Right lobe of liver (tissue), 6 donors: ENCODE measurements at regions not wholly inside any gene's neighbourhood (a gene's known extent, or its start where the extent isn't known, plus 50 kb on each side); places are given as distances from the start of the nearest gene placed in this dataset.

Experiments used
- ATAC-seq, 4 donors: fragments of 200-7000 bp; cut with Tn5 transposase; one replicate each; pipeline ENCODE4 v1.9.1; 2020; ENCODE audit warnings: mild to moderate bottlenecking in 4 of 4, moderate library complexity in 4 of 4
- DNase-seq, 3 donors: peaks; one replicate each; pipeline ENCODE4 v3.0.0-alpha.2; 2020
- H3K27ac ChIP-seq, 3 donors: fragments of 200-600 bp; one replicate each; pipeline ENCODE4 v1.8.0; 2022
- H3K27me3 ChIP-seq, 2 donors: fragments of 200-600 bp; one replicate each; pipeline ENCODE4 v1.8.0; 2022
- H3K36me3 ChIP-seq, 4 donors: fragments of 200-600 bp; sonication (generic) in 1 of 4; one replicate each; pipeline versions ENCODE4 v1.5.1 to v1.8.0; 2017 to 2022; ENCODE audit warnings: control low read depth in 1 of 4
- H3K4me1 ChIP-seq, 4 donors: fragments of 200-600 bp; sonication (generic) in 1 of 4; one replicate each; pipeline versions ENCODE4 v1.5.1 to v1.8.0; 2017 to 2022; ENCODE audit warnings: control low read depth in 1 of 4
- H3K4me3 ChIP-seq, 3 donors: fragments of 200-600 bp; one replicate each; pipeline ENCODE4 v1.8.0; 2022
- H3K9me3 ChIP-seq, 4 donors: fragments of 200-600 bp; sonication (generic) in 1 of 4; one replicate each; pipeline versions ENCODE4 v1.5.1 to v1.8.0; 2017 to 2022; ENCODE audit warnings: control low read depth in 1 of 4
- POLR2A ChIP-seq: fragments of 450-650 bp; IDR thresholded peaks from one replicate; pipeline ENCODE4 v1.6.1; 2017; ENCODE audit warnings: antibody characterized with exemption, mild to moderate bottlenecking
- WGBS: methylation state at CpG from one replicate; pipeline ENCODE4 v1.1.6; 2018; ENCODE audit warnings: low coverage, low lambda C conversion rate; ENCODE audit not compliant: insufficient coverage; ENCODE audit errors: missing lambda C conversion rate; 5-methylcytosine and 5-hydroxymethylcytosine counted together
- intact Hi-C, 2 donors: fragments of 100-400 bp; cut with DNase I; formaldehyde crosslinking; loops; one replicate each; pipeline versions ENCODE4 v1.11.2 to v1.14.1; 2022
- TF ChIP-seq, protein P1 (sequence below), 4 donors: fragments of 200-600 bp in 3 of 4; fragments of 450-650 bp in 1 of 4; IDR thresholded peaks; one replicate each; pipeline versions ENCODE4 v1.5.1 to v1.8.0; 2016 to 2022; ENCODE audit warnings: antibody characterized with exemption in 4 of 4, mild to moderate bottlenecking in 2 of 4
- donor health status: DM: no; HTN: yes; CAD: no.
- donor health status: DM: no; HTN: no; CAD: no.
- donor health status: DM: no; HTN: no; CAD: no.
- donor health status: DM: no; HTN: yes; CAD: no.
- donor health status: DM: no; HTN: yes; CAD: no.

DNA sequence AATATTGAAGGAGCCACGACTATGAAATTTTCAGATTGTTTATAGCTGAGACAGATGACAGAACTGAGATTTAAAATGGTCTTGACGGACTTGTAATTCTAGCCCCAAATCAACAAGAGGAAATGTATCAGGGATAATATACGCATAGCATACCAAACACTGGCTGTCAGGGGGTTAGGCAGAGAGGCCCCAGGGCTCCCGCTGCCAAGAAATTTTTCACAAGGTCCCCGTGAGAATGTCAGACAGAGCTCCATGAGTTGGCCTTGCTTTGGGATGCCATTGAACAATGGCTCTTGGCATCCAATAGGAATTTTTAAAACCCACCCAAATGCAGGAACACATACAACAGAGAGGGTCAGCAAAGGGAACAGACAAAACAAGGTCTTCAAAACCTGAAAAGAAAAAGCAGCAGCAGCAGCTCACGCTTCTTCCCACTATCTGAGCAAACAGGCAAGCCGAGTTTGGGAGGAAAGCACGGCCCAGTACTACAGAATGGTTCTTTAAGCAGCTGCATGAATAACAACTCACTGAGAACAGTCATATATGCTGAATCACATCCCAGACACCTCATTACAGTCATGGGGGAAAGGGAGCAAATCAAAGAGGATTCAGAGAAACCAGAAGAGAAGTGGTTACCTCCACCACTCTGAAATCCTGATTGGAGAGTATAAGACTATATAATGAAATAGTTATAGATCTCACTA is 445.6 kb downstream of the RND3 start:
- H3K4me3 ChIP-seq: no peak overlapping the region
- H3K4me1 ChIP-seq: peaks cover 0 to 2% (median 0%) of the 10 kb centered on the region in 4 donors
- H3K27me3 ChIP-seq: no peaks in the 10 kb centered on the region
- intact Hi-C loops: no loop called here
- H3K9me3 ChIP-seq: no peaks in the 10 kb centered on the region
- WGBS: 88% methylated on average over 7 of the region's 8 CpGs
- ATAC-seq (no peak), DNase-seq (no peak)
- TF ChIP-seq POLR2A: no peak
- TF ChIP-seq, protein P1, sequence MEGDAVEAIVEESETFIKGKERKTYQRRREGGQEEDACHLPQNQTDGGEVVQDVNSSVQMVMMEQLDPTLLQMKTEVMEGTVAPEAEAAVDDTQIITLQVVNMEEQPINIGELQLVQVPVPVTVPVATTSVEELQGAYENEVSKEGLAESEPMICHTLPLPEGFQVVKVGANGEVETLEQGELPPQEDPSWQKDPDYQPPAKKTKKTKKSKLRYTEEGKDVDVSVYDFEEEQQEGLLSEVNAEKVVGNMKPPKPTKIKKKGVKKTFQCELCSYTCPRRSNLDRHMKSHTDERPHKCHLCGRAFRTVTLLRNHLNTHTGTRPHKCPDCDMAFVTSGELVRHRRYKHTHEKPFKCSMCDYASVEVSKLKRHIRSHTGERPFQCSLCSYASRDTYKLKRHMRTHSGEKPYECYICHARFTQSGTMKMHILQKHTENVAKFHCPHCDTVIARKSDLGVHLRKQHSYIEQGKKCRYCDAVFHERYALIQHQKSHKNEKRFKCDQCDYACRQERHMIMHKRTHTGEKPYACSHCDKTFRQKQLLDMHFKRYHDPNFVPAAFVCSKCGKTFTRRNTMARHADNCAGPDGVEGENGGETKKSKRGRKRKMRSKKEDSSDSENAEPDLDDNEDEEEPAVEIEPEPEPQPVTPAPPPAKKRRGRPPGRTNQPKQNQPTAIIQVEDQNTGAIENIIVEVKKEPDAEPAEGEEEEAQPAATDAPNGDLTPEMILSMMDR (IDR thresholded peaks at IDR 0.05): no peak
- no peak overlapping the region for H3K27ac ChIP-seq
- no peaks in the 10 kb centered on the region for H3K36me3 ChIP-seq

DNA sequence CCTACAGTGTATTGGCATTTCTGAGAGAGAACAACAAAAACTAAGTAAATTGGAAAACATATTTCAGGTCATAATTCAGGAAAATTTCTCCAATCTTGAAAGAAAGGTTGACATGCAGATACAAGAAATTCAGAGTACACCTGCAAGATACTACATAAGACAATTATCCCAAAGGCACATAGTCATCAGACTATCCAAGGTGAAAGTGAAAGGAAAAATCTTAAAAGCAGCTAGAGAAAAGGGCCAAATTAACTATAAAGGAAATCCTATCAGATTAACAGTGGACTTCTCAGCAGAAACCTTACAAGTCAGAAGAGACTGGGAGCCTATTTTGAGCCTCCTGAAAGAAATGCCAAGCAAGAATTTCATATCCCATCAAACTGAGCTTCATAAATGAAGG is 449.0 kb upstream of the MMADHC start:
- no peak for DNase-seq
- Histone ChIP-seq H3K4me3 (no peak overlapping the region), H3K36me3 (no peaks in the 10 kb centered on the region), H3K27ac (no peak overlapping the region), H3K4me1 (peaks cover 0 to 7% (median 0%) of the 10 kb centered on the region in 4 donors), H3K9me3 (no peaks in the 10 kb centered on the region), H3K27me3 (no peaks in the 10 kb centered on the region)
- peak in 3 of 4 donors; percentile 55 to 60 (median 59) for ATAC-seq
- intact Hi-C loops: no loop called here
- TF ChIP-seq POLR2A: no peak
- TF ChIP-seq, protein P1 (IDR thresholded peaks at IDR 0.05): no peak

DNA sequence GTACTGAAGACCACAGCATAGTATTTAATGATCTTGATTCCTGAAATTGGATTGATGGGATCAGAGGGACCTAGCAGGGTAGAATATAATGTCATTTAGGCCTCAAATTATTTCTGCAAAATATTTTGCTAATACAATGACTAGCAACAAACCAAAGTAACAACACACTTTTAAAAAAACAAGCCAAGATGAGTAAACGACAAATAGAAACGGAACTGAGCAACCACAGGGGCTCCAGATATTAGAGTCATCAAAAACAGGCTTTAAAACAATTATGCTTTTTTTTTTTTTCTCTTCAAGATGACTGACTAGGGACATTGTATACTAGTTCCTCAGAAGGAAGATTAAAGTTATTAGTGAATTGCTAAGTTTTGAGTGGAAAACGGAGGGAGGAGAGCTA is 447.1 kb upstream of the MMADHC start:
- no peak for TF ChIP-seq POLR2A
- TF ChIP-seq, protein P1 (IDR thresholded peaks at IDR 0.05): no peak
- H3K27me3 ChIP-seq: no peaks in the 10 kb centered on the region
- no peaks in the 10 kb centered on the region for H3K9me3 ChIP-seq
- H3K4me1 ChIP-seq: peaks cover 0 to 7% (median 0%) of the 10 kb centered on the region in 4 donors
- ATAC-seq (no peak), DNase-seq (no peak)
- H3K27ac ChIP-seq: no peak overlapping the region
- no peaks in the 10 kb centered on the region for H3K36me3 ChIP-seq
- no peak overlapping the region for H3K4me3 ChIP-seq
- intact Hi-C loops: no loop called here
- 76% methylated on average over 3 of the region's 3 CpGs for WGBS

DNA sequence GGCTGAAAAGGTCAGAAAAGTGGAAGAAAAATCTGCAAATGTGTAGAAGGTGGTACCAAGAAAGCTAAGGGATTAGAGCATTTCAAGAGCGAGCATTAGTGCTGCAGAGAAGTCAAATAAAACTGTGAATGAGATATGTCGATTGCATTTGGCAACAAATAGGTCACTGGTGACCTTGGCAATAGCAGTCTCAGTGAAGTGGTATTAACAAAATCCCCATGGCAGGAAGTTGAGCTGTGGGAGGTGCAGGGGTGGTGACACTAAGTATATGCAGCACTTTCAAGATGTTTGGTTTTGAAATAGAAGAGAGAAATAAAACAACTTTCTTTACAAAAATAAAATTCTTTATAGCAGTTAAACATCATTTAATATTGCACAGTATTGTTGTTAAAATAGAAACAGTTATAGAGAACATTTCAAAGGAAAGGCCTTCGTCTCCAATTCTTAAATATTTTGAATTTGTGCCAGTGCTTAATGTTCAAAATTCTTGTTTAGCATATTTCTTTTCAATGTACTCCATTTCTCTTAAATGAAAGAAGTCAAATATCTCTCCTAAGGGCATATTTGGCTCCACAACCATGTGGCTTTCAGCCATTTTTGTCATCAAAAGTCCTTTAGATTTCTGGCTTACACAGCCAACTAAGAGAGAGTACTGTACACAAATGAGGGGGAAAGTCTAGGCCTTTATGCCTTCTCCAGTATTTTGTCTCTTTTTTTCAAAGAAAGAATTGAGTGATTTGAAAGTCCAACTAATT is 443.0 kb upstream of the MMADHC start:
- no peak for DNase-seq

More for the DNA sequence above, 443.0 kb upstream of the MMADHC start:
- no peak overlapping the region for H3K4me3 ChIP-seq
- ATAC-seq: no peak
- TF ChIP-seq, protein P1 (IDR thresholded peaks at IDR 0.05): no peak
- TF ChIP-seq POLR2A: no peak
- no peaks in the 10 kb centered on the region for H3K4me1 ChIP-seq
- intact Hi-C loops: no loop called here
- H3K27me3 ChIP-seq: no peaks in the 10 kb centered on the region
- no peaks in the 10 kb centered on the region for H3K36me3 ChIP-seq
- no peaks in the 10 kb centered on the region for H3K9me3 ChIP-seq
- 43% methylated on average over 3 of the region's 3 CpGs for WGBS
- H3K27ac ChIP-seq: no peak overlapping the region
